HUES6 (cell line): ENCODE measurements at regions not wholly inside any gene's neighbourhood (a gene's known extent, or its start where the extent isn't known, plus 50 kb on each side); places are given as distances from the start of the nearest gene placed in this dataset.
"Not testable (repeated sequence)": the region's sequence is repeated elsewhere in the genome, so short reads cannot be mapped to it uniquely, and the experiment has no call there.

ENCODE experiments used
- H3K27ac ChIP-seq: 2 replicates; pipeline ENCODE4 v1.7.0; 2013; ENCODE audit warnings: low read depth, mild to moderate bottlenecking, low read length, inconsistent platforms
- H3K27me3 ChIP-seq: 2 replicates; pipeline ENCODE4 v1.6.1; 2013; ENCODE audit warnings: low read length; ENCODE audit not compliant: control insufficient read depth, insufficient read depth
- H3K36me3 ChIP-seq: 2 replicates; pipeline ENCODE4 v1.6.1; 2013; ENCODE audit warnings: low read length; ENCODE audit not compliant: control insufficient read depth, insufficient read depth
- H3K4me1 ChIP-seq: 2 replicates; pipeline ENCODE4 v1.6.1; 2013; ENCODE audit warnings: low read length; ENCODE audit not compliant: control insufficient read depth, insufficient read depth
- H3K4me3 ChIP-seq: 2 replicates; pipeline ENCODE4 v1.5.1; 2013; ENCODE audit warnings: low read depth, low read length
- H3K9ac ChIP-seq: one replicate; pipeline ENCODE4 v1.6.1; 2013; ENCODE audit warnings: mild to moderate bottlenecking, low read length
- H3K9me3 ChIP-seq: 2 replicates; pipeline ENCODE4 v1.6.1; 2013; ENCODE audit warnings: low read depth, low read length; ENCODE audit not compliant: control insufficient read depth, insufficient read depth

GRCh38 chr19:29054886-29055675 is 157.9 kb downstream of the UQCRFS1 start:
- Histone ChIP-seq H3K36me3 (no peaks in the 10 kb centered on the region), H3K27ac (no peak overlapping the region), H3K4me1 (no peaks in the 10 kb centered on the region), H3K9ac (no peak overlapping the region), H3K9me3 (no peaks in the 10 kb centered on the region), H3K4me3 (no peak overlapping the region), H3K27me3 (peaks cover 11% of the 10 kb centered on the region; the same call in 1 of the 2 replicates)

DNA sequence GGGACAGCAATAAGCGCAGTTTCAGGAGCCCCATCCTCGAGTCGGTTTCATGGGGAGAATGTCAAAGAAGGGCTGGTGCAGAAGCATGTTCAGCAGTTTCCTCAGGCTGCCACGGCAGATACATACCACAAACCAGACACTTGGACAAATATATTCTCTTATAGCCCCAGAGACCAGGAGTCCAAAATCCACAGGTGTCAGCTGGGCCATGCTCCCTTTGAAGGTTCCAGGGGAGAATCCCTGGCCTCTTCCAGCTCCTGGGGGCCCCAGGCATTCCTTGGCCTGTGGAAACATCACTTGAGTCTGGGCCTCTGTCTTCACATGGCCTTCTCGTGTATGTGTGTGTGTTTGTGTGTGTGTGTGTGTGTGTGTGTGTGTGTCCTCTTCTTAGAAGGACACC is 164.1 kb downstream of the UQCRFS1 start:
- H3K9me3 ChIP-seq = no peaks in the 10 kb centered on the region
- no peaks in the 10 kb centered on the region for H3K27me3 ChIP-seq
- peaks cover 25% of the 10 kb centered on the region for H3K4me1 ChIP-seq
- H3K9ac ChIP-seq = no peak overlapping the region
- no peak overlapping the region for H3K27ac ChIP-seq
- H3K36me3 ChIP-seq = no peaks in the 10 kb centered on the region
- H3K4me3 ChIP-seq = no peak overlapping the region

DNA sequence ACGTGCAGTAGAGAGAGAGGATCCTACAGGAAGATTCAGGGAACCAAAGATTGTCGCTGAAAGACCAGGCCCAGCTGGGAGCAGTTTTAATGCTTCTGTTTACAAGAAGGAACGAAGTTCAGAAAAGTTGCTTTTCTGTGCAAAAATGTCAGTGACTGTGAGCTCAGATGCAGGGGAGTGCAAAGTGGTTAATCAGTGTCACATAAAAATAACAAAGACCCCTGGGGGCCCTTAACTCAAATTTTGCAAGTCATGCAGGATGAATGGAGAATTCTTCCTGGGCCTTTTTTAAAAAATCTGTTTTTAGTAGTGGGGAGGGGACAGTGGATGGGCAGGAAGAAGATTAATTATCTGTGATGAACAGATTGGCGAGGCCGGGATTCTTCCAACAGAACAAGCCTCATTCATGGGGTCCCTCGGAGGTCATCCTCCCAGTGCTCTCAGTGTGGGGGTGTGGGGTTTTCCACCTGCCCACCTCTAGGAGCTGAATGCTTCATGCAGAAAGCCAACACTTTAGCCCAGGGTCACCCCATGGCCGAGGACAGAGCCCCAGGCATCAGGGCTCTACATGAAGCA is 167.2 kb downstream of the UQCRFS1 start:
- H3K27me3 ChIP-seq = no peaks in the 10 kb centered on the region
- H3K36me3 ChIP-seq = no peaks in the 10 kb centered on the region
- no peak overlapping the region for H3K27ac ChIP-seq
- H3K9me3 ChIP-seq = no peaks in the 10 kb centered on the region
- H3K4me3 ChIP-seq = no peak overlapping the region
- H3K4me1 ChIP-seq = peaks cover 30% of the 10 kb centered on the region
- no peak overlapping the region for H3K9ac ChIP-seq

- Histone ChIP-seq H3K4me3 (no peak overlapping the region), H3K27ac (no peak overlapping the region), H3K4me1 (peaks cover 30% of the 10 kb centered on the region), H3K9me3 (no peaks in the 10 kb centered on the region), H3K36me3 (no peaks in the 10 kb centered on the region), H3K9ac (no peak overlapping the region), H3K27me3 (no peaks in the 10 kb centered on the region)
These were observed 168.9 kb downstream of the UQCRFS1 start for GRCh38 chr19:29044037-29044436.

GRCh38 chr19:29042450-29042849 is 170.5 kb downstream of the UQCRFS1 start:
- Histone ChIP-seq H3K4me1 (peaks cover 38% of the 10 kb centered on the region), H3K27me3 (no peaks in the 10 kb centered on the region), H3K9ac (no peak overlapping the region), H3K27ac (no peak overlapping the region), H3K9me3 (no peaks in the 10 kb centered on the region), H3K36me3 (no peaks in the 10 kb centered on the region), H3K4me3 (no peak overlapping the region)

GRCh38 chr19:29040951-29041350 is 172.0 kb downstream of the UQCRFS1 start:
- H3K27me3 ChIP-seq = no peaks in the 10 kb centered on the region
- no peaks in the 10 kb centered on the region for H3K36me3 ChIP-seq
- peaks cover 35% of the 10 kb centered on the region for H3K4me1 ChIP-seq
- no peak overlapping the region for H3K4me3 ChIP-seq
- no peak overlapping the region for H3K9ac ChIP-seq
- H3K9me3 ChIP-seq = no peaks in the 10 kb centered on the region
- H3K27ac ChIP-seq = no peak overlapping the region

DNA sequence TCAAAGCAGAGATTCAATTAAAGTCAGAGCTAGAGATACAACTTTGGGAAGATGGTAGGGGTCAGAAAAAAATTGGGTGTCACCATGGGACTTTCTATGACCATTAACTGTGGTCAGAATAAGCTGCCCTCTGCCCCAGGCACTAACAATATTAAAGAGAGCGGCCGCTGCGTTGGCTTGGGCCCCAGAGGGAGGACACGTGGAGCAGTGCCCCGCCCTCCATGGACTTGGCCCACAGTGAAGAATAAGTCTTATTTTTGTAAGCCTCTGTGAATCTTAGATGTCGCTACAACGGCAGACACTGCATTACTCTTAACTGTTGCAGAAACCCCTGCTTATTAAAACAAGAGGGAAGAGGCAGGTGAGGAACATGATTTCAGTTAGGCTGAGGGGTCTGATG is 172.7 kb downstream of the UQCRFS1 start:
- no peaks in the 10 kb centered on the region for H3K36me3 ChIP-seq
- no peak overlapping the region for H3K9ac ChIP-seq
- H3K27me3 ChIP-seq = no peaks in the 10 kb centered on the region
- H3K4me3 ChIP-seq = no peak overlapping the region
- H3K4me1 ChIP-seq = peaks cover 29% of the 10 kb centered on the region
- no peak overlapping the region for H3K27ac ChIP-seq
- H3K9me3 ChIP-seq = no peaks in the 10 kb centered on the region

GRCh38 chr19:29039036-29039435 is 173.9 kb downstream of the UQCRFS1 start:
- H3K9ac ChIP-seq, H3K4me3 ChIP-seq, H3K27me3 ChIP-seq, H3K9me3 ChIP-seq, H3K36me3 ChIP-seq, H3K27ac ChIP-seq: not testable (repeated sequence)
- peaks cover 24% of the 10 kb centered on the region for H3K4me1 ChIP-seq

GRCh38 chr19:29031216-29031615 is 181.7 kb downstream of the UQCRFS1 start:
- H3K27ac ChIP-seq = no peak overlapping the region
- no peaks in the 10 kb centered on the region for H3K27me3 ChIP-seq
- no peak overlapping the region for H3K9ac ChIP-seq

GRCh38 chr19:29029268-29029958 is 183.5 kb downstream of the UQCRFS1 start:
- Histone ChIP-seq H3K4me1 (peaks cover 3% of the 10 kb centered on the region; the same call in 1 of the 2 replicates), H3K27ac (no peak overlapping the region)

More at GRCh38 chr19:29031216-29031615, 181.7 kb downstream of the UQCRFS1 start:
- peaks cover 4% of the 10 kb centered on the region; the same call in 1 of the 2 replicates for H3K9me3 ChIP-seq
- no peaks in the 10 kb centered on the region for H3K36me3 ChIP-seq
- H3K4me1 ChIP-seq = peaks cover 3% of the 10 kb centered on the region; the same call in 1 of the 2 replicates
- no peak overlapping the region for H3K4me3 ChIP-seq

DNA sequence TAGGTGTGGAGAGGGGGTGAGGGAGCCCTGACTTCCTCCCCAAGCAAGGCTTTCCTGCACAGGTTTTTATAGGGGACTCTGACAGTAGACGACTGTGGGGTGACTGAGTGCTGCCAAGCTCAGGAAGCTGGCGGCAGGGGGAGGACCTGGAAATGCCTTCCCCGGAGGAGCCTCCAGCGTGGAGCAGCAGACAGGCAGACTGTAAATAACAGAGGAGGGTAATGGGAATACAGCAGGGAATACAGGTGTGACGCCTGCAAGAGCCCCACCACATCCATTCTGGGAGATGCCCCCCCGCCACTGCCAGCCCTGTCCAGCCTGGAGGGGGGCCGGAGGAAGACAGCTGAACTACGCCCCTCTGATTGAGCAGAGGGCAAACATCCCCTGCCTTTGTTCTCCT is 190.4 kb downstream of the UQCRFS1 start:
- no peak overlapping the region for H3K27ac ChIP-seq
- H3K4me3 ChIP-seq = no peak overlapping the region
- no peaks in the 10 kb centered on the region for H3K36me3 ChIP-seq
- 0 out of 2 replicates have a peak, but pooled peaks cover 5% of the 10 kb centered on the region for H3K27me3 ChIP-seq
- H3K9ac ChIP-seq = no peak overlapping the region
- H3K9me3 ChIP-seq = no peaks in the 10 kb centered on the region
- peaks cover 3% of the 10 kb centered on the region; the same call in 1 of the 2 replicates for H3K4me1 ChIP-seq

More at GRCh38 chr19:29029268-29029958, 183.5 kb downstream of the UQCRFS1 start:
- Histone ChIP-seq H3K9me3 (peaks cover 4% of the 10 kb centered on the region; the same call in 1 of the 2 replicates), H3K9ac (no peak overlapping the region), H3K27me3 (no peaks in the 10 kb centered on the region), H3K4me3 (no peak overlapping the region), H3K36me3 (no peaks in the 10 kb centered on the region)
